ENCODE measurements at regions not wholly inside any gene's neighbourhood (a gene's known extent, or its start where the extent isn't known, plus 50 kb on each side); places are given as distances from the start of the nearest gene placed in this dataset.

DNA sequence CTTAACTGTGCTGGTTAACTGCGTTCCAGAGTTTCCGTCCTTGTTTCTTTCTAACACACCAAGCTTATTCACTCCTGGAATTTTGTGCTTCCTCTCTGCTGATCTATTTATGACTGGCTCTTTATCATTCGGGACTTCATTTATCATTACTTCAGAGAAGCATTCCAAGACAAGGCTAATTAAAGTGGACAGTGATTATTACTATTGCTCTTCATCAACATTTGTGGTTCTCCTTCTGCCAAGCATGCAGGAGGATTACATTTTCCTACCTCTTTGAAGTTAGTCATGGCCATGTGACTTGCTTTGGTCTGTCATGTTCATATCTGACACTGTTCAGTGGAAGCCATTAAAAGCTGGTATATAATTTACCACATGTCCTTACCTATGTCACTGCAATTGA lies 172.4 kb upstream of the AGR3 start:
- no peak for DNase-seq

GRCh38 chr7:17054836-17055235 lies 173.1 kb upstream of the AGR3 start:
- no peak for DNase-seq

DNA sequence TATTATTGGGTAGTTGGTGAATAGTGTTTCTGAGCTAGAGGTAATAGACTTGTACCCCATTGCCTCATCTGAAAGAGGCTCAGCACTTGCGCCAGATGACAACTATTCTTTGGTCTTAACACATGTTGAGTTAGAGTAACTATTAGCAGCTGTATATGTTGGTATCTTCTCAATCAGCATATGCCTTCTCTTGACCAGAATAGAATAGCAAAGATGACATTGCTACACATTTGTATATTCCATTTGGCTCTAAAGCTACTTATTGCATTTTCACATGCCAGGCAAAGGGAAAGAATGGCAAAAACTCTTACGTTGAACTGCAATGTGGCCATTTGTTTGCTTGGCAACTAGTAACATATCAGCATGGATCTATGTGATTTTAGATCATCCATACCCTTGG lies 173.8 kb upstream of the AGR3 start:
- DNase-seq: no peak

GRCh38 chr7:17056491-17057142 lies 174.8 kb upstream of the AGR3 start:
- DNase-seq: no peak

DNA sequence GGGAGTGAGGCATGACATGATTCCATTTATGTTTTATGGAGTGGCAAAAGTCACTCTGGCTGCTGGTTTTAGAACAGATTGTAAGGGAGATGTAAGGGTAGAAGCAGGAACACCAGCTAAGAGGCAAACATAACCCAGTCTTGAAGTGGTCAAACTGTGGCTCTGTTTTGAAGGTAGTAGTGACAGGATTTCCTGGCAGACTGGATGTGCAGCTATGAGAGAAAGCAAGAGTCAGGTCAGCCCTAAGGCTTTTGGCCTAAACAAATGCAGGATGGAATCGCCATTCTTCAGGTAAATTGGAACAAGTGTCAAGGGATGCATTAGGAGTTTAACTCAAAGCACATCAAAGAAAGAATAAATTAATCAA lies 175.3 kb upstream of the AGR3 start:
- DNase-seq: no peak

- DNase-seq: peak; percentile 31
Observed at GRCh38 chr7:17058568-17058967, 176.8 kb upstream of the AGR3 start.

DNA sequence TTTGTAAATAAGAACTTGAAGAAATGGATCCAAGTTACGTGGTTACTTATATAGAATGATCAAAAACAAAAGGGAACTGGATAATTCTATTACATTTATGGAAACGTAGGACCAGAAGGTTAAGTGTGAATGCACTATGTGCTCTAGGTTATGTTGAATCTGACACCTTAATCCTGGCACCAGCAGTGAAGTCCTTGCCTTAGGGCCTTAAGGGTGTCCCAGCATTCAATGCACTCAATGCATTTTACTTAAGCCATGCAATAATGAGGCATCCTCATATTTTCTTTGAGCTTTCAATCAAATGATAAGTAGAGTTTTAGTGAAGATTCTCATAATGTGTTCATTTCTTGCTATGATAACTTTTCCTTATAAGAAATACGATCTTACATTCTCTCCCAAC lies 178.3 kb upstream of the AGR3 start:
- no peak for DNase-seq

- DNase-seq: no peak
Observed at GRCh38 chr7:17061443-17061842, 179.7 kb upstream of the AGR3 start.

- no peak for DNase-seq
Observed at GRCh38 chr7:17062151-17063044, 180.6 kb upstream of the AGR3 start.

DNA sequence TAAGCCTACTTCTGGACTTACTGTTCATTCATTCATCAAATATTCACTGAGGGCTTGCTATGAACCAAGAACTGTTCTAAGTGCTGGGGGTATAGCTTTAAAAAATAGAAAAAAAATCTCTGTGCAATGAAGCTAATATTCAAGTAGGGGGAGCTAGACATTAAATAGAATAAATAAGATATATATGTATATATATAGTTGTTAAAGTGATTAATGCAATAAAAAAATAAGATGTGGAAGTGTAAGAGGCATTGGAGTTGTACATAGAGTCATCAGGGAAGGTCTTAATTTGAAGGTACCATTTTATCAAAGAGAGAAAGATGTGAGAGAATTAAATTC lies 181.2 kb upstream of the AGR3 start:
- DNase-seq: no peak

DNA sequence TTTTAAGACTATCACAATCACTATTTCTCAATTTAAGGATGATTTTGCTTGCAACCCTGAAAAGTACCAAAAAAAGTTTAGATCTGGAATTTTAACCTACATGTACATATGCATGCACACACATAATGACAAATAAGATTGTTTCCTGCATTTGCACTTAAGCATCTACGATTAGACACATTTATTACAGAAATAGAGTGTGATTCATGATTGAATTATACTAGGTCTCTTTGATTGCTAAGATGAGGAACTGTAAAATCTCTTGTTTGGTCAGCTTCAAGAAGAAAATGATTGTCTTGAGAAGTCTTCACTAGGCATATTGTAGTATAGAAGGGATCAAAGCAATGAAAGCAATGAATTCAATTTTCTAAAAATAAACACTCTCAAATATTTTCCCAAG lies 185.9 kb upstream of the AGR3 start:
- DNase-seq: no peak

DNA sequence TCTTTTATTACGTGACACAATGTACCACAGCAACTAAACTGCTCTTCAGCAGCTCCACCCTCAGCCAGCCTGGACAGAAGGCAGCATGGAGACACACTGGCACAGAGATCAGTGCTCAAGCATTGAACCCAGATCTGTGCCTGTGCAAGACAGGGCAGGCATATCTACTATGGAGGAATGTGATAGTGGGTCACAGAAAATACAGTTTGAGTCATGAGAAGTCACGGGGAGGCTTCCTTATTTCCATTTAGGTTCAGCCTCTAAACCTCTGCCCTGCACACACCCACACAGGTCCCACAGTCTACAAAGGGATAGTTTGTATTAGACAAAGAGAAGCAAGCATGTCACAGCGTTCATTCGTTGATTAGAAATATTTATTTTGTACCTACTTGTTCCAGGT lies 187.4 kb upstream of the AGR3 start:
- no peak for DNase-seq

DNA sequence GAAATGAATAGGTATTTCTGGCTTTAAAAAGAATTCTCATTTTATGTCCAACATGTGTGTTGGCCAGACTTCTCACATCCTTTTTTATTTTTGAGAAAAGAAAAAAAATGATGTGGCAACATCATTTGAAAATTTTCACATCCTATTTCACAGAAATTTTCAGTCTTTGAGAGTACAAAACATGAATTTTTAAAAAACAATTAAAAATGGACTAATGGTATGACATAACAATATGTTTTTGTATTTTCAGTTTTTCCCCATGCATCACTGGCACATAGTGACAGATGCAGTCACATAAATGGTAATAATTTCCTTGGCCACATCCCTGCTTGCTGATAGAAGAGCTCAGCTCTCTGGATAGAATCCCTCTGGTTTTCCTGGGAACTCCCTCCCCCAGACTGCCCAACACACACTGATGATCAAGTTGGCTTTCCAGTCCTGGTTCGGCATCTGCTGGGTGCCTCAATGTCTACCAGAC lies 188.5 kb upstream of the AGR3 start:
- DNase-seq: no peak

- no peak for DNase-seq
Observed at GRCh38 chr7:17071866-17072265, 190.1 kb upstream of the AGR3 start.

DNA sequence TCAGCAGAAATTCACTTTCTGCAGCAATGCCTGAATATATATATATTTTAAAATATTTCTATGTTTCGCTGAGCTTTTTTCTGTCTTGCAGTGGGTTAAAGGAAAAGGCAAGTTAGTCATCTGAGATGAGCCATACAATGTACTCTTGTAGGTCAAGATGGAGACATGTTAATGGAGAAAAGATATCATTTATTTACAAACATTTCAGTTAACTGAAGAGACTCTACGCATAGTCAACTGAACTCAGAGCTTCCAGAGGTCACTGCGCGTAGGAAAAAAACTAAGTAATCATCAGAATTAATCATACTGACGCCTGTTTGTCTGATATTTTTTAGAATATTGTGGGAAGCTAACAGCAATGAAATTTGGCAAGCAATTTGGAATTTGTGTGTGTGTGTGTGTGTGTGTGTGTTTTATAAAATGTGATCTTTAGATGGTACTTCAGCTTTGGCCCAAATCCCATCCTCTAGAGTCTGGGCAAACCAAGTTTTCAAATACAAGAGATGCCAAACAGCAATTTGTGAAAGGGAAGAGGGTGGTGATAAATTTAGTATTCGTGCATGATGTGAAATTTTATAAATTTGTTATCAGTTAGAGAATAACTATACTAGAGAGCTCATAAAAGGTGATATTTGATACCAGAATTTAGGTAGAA lies 193.9 kb upstream of the AGR3 start:
- no peak for DNase-seq

- no peak for DNase-seq
Observed at GRCh38 chr7:17078298-17078697, 196.5 kb upstream of the AGR3 start.

DNA sequence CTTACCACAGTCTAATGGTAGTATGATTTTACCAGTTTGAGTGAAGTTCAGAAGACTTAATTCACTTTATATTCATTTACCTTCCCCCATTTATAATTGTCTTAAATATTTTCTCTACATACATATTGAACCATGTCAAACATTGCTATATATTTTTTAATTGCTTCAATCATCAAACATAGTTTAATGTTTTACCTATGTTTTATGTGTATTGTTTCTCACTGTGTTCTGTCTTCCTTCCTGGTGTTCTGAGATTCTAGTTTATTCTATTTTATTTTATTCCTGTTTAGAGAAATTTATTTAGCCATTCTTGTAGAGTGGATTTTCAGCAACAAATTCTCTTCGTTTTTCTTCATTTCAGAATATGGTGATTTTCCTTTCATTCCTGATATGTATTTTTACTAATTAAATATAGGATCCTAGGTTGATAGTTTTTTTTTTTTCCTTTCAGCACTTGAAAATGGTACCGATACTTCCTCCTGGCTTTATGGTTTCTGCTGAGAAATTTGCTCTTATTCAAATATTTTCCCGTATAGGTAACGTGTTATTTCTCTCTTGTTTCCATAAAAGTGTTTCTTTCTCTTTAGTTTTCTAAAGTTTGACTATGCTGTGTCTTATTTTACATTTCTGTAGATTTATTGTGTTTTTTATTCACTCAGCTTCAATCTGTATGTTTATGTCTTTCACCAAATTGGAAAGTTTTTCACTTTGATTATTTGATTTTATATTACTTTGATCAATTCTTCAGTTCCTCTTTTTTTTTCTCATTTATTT lies 201.8 kb upstream of the AGR3 start:
- no peak for DNase-seq

DNA sequence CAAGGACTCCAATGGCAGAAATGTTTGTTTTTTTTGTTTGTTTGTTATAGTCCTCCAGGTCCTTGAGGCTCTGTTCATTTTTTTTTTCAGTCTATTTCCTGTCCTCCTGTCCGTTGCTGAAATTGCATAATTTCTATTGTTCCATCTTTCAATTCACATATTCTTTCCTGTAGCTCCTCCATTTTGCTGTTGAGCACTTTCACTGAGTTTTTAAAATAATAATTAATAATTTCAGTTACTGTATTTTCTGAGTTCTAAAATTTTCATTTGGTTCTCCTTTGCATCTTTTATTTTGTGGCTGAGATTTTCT lies 202.3 kb upstream of the AGR3 start:
- no peak for DNase-seq

DNA sequence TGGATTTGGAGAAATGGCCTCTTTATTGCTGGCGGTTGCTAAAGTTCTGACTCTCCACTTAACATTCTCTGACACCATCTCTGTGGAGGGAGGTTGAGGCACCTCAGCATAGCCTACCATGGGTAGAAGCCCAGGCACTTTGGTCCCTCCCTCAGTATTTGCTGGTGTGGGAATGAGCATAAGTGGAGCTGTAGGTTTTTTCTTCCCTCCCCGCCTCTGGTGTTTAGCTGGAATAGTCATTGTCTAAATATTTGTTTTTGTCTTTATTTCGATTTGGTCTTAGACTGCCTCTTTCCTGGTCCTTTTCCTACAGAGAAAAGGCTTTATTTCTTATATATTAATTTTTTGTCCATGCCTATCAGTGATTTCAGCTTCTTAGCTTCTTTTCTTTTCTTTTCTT lies 203.4 kb upstream of the AGR3 start:
- no peak for DNase-seq

- no peak for DNase-seq
Observed at GRCh38 chr7:17086403-17086802, 204.6 kb upstream of the AGR3 start.

GRCh38 chr7:17090751-17091150 lies 207.7 kb upstream of the AHR start:
- DNase-seq: no peak

DNA sequence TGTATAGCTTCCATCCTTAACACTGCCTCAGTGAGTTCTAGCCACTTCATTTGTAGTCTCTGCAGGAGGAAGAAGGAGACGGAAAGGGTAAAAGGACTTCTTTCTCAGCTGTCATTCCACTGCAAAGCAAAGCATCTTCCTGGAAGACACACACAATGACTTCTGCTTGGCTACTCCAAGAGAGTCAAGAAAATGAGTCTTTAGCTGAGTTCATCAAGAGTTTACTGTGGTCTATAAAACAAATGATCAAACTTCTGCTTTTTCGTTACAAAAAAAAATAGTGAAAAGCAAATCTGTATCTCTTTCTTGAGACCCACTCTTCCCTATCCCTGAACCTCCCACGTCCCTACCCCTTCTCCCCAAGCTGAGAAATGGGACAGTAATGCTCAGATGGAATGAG lies 205.0 kb upstream of the AHR start:
- no peak for DNase-seq

DNA sequence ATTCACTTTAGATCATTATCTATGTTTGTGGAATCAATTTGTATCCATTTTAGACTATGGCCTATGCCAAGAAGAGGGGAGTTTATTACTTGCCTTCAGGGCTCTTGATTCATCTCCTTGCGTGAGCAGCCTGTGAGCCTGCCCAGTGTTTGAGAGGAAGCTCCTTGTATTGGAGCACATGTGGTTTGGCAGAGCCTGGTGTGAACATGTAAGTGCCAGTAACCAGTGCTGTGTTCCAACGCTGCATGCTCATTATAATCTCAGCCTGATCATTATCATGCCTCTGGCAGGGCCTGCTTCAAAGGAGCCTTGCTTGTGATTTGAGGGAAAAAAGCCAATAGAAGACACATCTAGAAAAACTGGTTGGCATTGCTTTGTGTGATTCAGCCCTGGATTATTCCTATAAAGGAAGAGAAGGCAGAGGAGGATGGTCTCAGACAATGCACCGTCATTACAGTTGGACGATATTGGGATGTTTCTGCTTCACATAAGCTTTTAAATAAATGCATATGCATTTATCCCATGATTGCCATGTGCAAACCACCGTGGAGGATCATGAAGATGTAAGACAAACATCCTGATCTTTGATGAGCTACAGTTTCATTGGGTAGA lies 203.4 kb upstream of the AHR start:
- no peak for DNase-seq
